ENCODE measurements at regions not wholly inside any gene's neighbourhood (a gene's known extent, or its start where the extent isn't known, plus 50 kb on each side); places are given as distances from the start of the nearest gene placed in this dataset.

DNA sequence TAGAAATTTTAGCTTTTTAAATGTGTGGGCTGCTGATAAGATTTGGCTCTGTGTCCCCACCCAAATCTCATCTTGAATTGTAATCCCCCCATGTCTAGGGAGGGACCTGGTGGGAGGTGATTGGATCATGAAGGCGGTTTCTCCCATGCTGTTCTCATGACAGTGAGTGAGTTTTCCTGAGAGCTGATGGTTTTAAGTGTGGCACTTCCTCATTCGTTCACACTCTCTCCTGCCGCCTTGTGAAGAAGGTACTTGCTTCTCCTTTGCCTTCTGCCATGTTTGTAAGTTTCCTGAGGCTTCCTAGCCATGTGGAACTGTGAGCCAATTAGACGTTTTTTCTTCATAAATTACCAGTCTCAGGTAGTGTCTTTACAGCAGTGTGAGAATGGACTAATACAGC lies 127.8 kb upstream of the MVB12B start:
- H3K4me3 ChIP-seq (ENCODE audit: low read depth, low read length) = no peak overlapping the region
- TF ChIP-seq, protein P1, sequence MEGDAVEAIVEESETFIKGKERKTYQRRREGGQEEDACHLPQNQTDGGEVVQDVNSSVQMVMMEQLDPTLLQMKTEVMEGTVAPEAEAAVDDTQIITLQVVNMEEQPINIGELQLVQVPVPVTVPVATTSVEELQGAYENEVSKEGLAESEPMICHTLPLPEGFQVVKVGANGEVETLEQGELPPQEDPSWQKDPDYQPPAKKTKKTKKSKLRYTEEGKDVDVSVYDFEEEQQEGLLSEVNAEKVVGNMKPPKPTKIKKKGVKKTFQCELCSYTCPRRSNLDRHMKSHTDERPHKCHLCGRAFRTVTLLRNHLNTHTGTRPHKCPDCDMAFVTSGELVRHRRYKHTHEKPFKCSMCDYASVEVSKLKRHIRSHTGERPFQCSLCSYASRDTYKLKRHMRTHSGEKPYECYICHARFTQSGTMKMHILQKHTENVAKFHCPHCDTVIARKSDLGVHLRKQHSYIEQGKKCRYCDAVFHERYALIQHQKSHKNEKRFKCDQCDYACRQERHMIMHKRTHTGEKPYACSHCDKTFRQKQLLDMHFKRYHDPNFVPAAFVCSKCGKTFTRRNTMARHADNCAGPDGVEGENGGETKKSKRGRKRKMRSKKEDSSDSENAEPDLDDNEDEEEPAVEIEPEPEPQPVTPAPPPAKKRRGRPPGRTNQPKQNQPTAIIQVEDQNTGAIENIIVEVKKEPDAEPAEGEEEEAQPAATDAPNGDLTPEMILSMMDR (IDR thresholded peaks at IDR 0.05; ENCODE audit: borderline replicate concordance, insufficient read depth, low read depth, low read length) = no peak

DNA sequence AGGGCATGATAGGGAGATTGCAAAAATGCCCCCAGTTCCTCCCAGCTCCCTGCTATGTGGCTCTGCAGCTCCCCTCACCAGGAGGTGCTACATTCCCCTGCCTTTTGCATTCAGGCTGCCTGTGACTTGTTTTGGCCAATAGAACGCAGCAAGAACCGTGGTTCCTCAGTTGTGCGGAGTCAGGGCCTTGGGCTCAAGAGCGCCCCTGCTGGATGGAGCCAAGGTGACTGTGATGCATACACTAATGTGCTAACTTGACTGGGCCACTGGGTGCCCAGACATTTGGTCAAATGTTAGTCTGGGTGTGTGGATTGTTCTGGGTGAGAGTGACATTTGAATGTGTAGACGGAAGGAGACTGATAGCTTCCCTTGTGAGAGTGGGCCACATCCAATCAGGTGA lies 123.3 kb upstream of the MVB12B start:
- TF ChIP-seq, protein P1 (IDR thresholded peaks at IDR 0.05; ENCODE audit: borderline replicate concordance, insufficient read depth, low read depth, low read length) = peak; percentile 39; the same call in 1 of the 2 replicates
- H3K4me3 ChIP-seq (ENCODE audit: low read depth, low read length) = no peak overlapping the region

DNA sequence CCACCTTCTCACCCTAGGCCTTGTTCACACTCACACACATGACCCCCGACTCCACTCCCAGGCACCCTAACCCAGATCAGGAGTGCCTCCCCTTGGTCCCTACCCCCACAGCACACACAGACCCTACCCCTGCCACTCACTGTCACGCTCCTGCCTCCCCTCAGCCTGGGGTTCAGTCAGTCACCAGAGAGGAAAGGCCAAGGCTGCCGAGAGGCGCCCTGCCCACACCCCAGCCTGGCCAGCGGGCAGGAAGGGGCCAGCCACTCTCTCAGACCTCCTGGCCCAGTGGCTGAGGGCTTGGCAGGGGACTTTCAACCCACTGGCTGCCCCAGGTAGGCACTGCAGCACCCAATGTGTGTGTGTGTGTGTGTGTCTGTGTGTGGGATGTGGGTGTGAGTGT lies 122.4 kb upstream of the MVB12B start:
- H3K4me3 ChIP-seq (ENCODE audit: low read depth, low read length) = no peak overlapping the region
- TF ChIP-seq, protein P1 (IDR thresholded peaks at IDR 0.05; ENCODE audit: borderline replicate concordance, insufficient read depth, low read depth, low read length) = no peak

DNA sequence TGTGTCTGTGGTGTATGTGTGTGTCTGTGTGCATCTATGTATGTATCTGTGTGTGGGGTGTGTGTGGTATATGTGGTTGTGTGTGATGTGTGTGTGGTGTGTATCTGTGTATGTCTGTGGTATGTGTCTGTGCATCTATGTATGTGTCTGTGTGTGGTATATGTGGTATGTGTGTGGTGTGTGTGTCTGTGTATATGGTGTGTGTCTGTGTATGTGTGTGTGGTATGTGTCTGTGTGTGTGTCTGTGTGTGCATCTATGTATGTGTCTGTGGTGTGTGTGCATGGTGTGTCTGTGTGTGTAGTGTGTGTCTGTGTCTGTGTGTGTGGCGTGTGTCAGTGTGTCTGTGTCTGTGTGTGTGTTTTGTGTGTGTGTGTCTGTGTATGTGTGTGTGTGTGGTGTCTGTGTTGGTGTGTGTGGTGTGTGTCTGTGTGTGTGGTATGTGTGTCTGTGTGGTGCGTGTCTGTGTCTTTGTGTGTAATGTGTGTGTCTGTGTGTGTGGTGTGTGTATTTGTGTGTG lies 121.9 kb upstream of the MVB12B start:
- H3K4me3 ChIP-seq (ENCODE audit: low read depth, low read length) = no peak overlapping the region
- TF ChIP-seq, protein P1 (IDR thresholded peaks at IDR 0.05; ENCODE audit: borderline replicate concordance, insufficient read depth, low read depth, low read length) = no peak

DNA sequence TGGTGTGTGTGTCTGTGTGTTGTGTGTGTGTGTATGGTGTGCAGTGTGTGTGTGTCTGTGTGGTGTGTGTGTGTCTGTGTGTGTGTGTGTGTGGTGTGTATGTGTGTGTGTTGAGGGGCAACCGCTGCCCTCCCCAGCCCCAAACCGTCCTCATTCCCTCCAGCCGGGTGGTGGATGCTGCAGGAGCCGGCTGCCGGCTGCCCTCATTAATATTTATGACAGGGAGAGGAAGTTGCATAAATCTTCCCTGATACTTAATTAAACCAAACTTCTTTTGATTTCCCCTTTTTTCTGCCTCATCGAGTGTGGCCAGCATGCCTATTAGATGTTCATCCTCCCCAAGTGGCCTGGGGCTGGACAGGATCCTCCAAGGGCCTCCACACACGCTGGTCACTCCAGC lies 121.4 kb upstream of the MVB12B start:
- TF ChIP-seq, protein P1 (IDR thresholded peaks at IDR 0.05; ENCODE audit: borderline replicate concordance, insufficient read depth, low read depth, low read length) = no peak
- no peak overlapping the region for H3K4me3 ChIP-seq (ENCODE audit: low read depth, low read length)

DNA sequence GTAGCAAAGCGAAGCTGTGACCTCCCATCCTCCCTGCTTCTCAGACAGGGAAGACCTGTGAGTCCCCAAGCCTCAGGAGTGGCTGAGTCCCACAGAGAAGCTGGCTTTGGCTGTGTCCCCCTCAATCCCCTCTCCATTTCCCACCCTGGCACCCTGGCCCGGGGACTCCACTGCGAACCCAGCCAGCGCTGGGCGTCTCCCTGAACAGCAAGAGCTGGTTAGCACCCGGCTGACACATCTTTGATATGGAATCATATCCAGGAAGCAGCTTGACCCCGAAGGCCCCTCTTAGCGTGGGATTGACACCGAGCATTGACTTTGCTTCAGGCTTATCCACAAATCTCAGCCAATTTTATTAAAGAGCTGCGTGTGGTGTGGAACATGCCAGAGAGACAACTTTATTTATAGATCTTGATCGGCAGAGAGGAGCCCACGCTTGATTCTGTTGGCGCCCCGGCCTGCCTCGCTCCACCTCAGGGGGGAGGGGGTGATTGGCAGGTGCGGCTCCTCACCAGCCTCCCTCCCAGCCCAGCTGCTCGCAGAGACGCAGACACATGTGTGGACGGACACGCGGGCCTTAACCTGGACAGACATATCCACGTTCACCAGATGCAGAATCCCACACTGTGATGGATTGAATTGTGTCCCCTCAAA lies 120.7 kb upstream of the MVB12B start:
- no peak overlapping the region for H3K4me3 ChIP-seq (ENCODE audit: low read depth, low read length)
- TF ChIP-seq, protein P1 (IDR thresholded peaks at IDR 0.05; ENCODE audit: borderline replicate concordance, insufficient read depth, low read depth, low read length) = no peak

DNA sequence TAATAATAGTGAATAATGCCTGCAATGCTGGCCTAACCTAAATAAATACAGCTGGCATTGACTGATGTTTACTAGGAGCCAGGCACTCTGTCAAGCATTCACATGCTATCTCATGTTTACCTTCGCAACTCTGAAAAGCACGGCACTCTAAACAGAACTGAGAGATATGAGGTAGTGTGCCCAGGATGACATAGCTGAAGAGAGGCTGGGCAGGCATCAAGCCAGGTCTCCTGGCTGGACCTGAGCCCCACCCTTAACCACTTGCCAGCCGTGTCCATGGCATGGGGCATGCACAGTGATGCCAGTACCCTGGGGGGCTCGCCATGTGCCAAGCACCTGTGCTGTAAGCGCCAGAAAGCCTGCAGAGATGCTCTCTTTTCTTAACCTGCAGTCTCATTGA lies 119.4 kb upstream of the MVB12B start:
- TF ChIP-seq, protein P1 (IDR thresholded peaks at IDR 0.05; ENCODE audit: borderline replicate concordance, insufficient read depth, low read depth, low read length) = no peak

More for the DNA sequence above, 119.4 kb upstream of the MVB12B start:
- H3K4me3 ChIP-seq (ENCODE audit: low read depth, low read length) = no peak overlapping the region

Data from GM12875 (cell line).